Thyroid gland (tissue), 4 donors: ENCODE measurements at regions not wholly inside any gene's neighbourhood (a gene's known extent, or its start where the extent isn't known, plus 50 kb on each side); places are given as distances from the start of the nearest gene placed in this dataset.

Source experiments
- DNase-seq, 2 donors: peaks; one replicate each; pipeline ENCODE4 v3.0.0-alpha.2; 2019
- H3K27ac ChIP-seq, 3 donors: fragments of 200-600 bp; sonication (generic); 1 replicate in 2 of 3; 2 replicates in 1 of 3; pipeline ENCODE4 v1.5.1; 2016 to 2019; ENCODE audit warnings: mild to moderate bottlenecking in 1 of 3, moderate library complexity in 1 of 3
- H3K27me3 ChIP-seq: fragments of 200-600 bp; sonication (generic); one replicate; pipeline ENCODE4 v1.5.1; 2019
- H3K36me3 ChIP-seq, 2 donors: fragments of 200-600 bp; sonication (generic); one replicate each; pipeline ENCODE4 v1.5.1; 2016 to 2019
- H3K4me1 ChIP-seq, 2 donors: fragments of 200-600 bp; sonication (generic); one replicate each; pipeline ENCODE4 v1.5.1; 2017 to 2019
- H3K4me3 ChIP-seq, 3 donors: fragments of 200-600 bp; sonication (generic); replicated peaks in 1 of 3; 1 replicate in 2 of 3; 2 replicates in 1 of 3; pipeline ENCODE4 v1.5.1; 2016; ENCODE audit warnings: mild to moderate bottlenecking in 1 of 3
- H3K9me3 ChIP-seq: fragments of 200-600 bp; sonication (generic); one replicate; pipeline ENCODE4 v1.5.1; 2017
- CTCF ChIP-seq, 6 experiments: fragments of 200-600 bp in 3 of 6; fragments of 450-650 bp in 3 of 6; sonication (generic) in 3 of 6; IDR thresholded peaks; one replicate each; pipeline ENCODE4 v1.5.1; 2016 to 2019; ENCODE audit warnings: antibody characterized with exemption in 6 of 6, mild to moderate bottlenecking in 2 of 6, inconsistent platforms in 1 of 6, moderate library complexity in 1 of 6
- POLR2A ChIP-seq, 2 donors: fragments of 450-650 bp; IDR thresholded peaks; one replicate each; pipeline ENCODE4 v1.6.1; 2017; ENCODE audit warnings: antibody characterized with exemption in 2 of 2, mild to moderate bottlenecking in 2 of 2, moderate library complexity in 1 of 2
- WGBS, 2 donors: methylation state at CpG; one replicate each; pipeline ENCODE4 v1.1.5; 2017; 5-methylcytosine and 5-hydroxymethylcytosine counted together
- intact Hi-C: fragments of 100-400 bp; cut with DNase I; formaldehyde crosslinking; loops from one replicate; pipeline ENCODE4 v1.15.1; 2023

- Histone ChIP-seq H3K4me3 (peak overlapping the region; percentile 36 to 72 (median 40)), H3K27me3 (no peaks in the 10 kb centered on the region), H3K36me3 (no peaks in the 10 kb centered on the region), H3K4me1 (peaks cover 26 to 42% of the 10 kb centered on the region in 2 donors), H3K27ac (peak overlapping the region; percentile 83 to 91 (median 90)), H3K9me3 (no peaks in the 10 kb centered on the region)
- TF ChIP-seq POLR2A (IDR thresholded peaks at IDR 0.05), result peak in 1 of 2 donors; percentile 48
- peak in 4 of 6 experiments; percentile 9 to 40 (median 35) for TF ChIP-seq CTCF (IDR thresholded peaks at IDR 0.05)
- intact Hi-C loops, result no loop called here
- 2% methylated on average over 35 to 43 of the region's 55 CpGs for WGBS, 2 donors
- peak; percentile 67 to 68 for DNase-seq
Observed at GRCh38 chr15:38072348-38073177, 138.1 kb downstream of the TMCO5A start.

DNA sequence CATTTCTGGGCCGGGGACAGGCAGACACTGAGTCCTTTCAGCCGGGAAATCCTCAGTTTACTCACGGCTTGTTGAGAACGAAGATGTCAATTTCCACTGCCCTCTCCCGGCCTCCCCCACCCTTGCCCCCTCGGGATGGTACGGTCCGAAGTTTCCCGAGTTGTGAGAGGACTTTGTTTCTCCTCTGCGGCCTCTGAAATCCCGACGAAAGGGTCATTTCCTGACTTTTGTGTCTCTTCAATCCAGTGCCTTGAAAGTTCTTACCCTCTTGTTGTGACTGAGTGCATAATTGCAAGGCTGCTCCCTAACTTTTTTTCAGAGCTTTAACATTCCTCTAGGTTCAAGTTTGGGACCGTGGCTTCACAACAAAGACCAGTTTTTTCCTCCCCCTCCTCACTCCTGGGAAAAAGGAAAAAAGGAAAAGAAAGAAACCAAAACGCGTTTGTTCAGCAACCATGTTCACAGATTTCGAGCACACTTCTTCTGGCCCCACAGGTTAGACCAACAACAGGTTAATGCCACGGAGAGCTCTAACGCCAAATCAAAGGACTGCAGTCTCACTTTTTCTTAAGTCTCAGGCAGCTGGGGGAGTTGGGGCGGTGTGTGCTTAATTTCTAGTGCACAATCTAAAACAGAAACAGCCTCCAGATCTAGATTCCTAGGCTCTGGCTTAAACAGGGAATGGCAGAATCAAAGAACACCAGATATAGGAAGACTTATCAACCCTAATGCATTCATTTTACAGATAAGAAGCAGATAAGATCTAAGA lies 138.9 kb downstream of the TMCO5A start:
- DNase-seq, result peak; percentile 20 to 38
- TF ChIP-seq POLR2A (IDR thresholded peaks at IDR 0.05), result no peak
- TF ChIP-seq CTCF (IDR thresholded peaks at IDR 0.05), result no peak
- peak overlapping the region in 2 of 3 donors; percentile 40 to 72 for H3K4me3 ChIP-seq
- H3K4me1 ChIP-seq, result peaks cover 26 to 42% of the 10 kb centered on the region in 2 donors
- peak overlapping the region; percentile 83 to 91 (median 90) for H3K27ac ChIP-seq
- intact Hi-C loops, result no loop called here
- WGBS, 2 donors, result 7 to 10% methylated on average over 16 to 19 of the region's 19 CpGs
- no peaks in the 10 kb centered on the region for H3K36me3 ChIP-seq
- no peaks in the 10 kb centered on the region for H3K9me3 ChIP-seq
- H3K27me3 ChIP-seq, result no peaks in the 10 kb centered on the region

- TF ChIP-seq POLR2A (IDR thresholded peaks at IDR 0.05) (no peak), CTCF (IDR thresholded peaks at IDR 0.05) (no peak)
- peaks cover 25 to 36% of the 10 kb centered on the region in 2 donors for H3K4me1 ChIP-seq
- no peak overlapping the region for H3K4me3 ChIP-seq
- WGBS, 2 donors, result 50 to 51% methylated on average over 5 of the region's 5 CpGs
- no peaks in the 10 kb centered on the region for H3K27me3 ChIP-seq
- no peak for DNase-seq
- peak overlapping the region; percentile 83 to 91 (median 90) for H3K27ac ChIP-seq
- H3K36me3 ChIP-seq, result no peaks in the 10 kb centered on the region
- intact Hi-C loops, result no loop called here
- no peaks in the 10 kb centered on the region for H3K9me3 ChIP-seq
Observed at GRCh38 chr15:38074029-38074428, 139.6 kb downstream of the TMCO5A start.

- intact Hi-C loops, result no loop called here
- no peaks in the 10 kb centered on the region for H3K36me3 ChIP-seq
- H3K27me3 ChIP-seq, result no peaks in the 10 kb centered on the region
- DNase-seq, result no peak
- peaks cover 17 to 24% of the 10 kb centered on the region in 2 donors for H3K4me1 ChIP-seq
- H3K4me3 ChIP-seq, result no peak overlapping the region
- no peak overlapping the region for H3K27ac ChIP-seq
- WGBS, 2 donors, result 94 to 95% methylated on average over 5 of the region's 5 CpGs
- TF ChIP-seq POLR2A (IDR thresholded peaks at IDR 0.05) (no peak), CTCF (IDR thresholded peaks at IDR 0.05) (no peak)
- H3K9me3 ChIP-seq, result no peaks in the 10 kb centered on the region
Observed at GRCh38 chr15:38075466-38075865, 141.0 kb downstream of the TMCO5A start.
